Keratinocyte (primary cell): ENCODE measurements at regions not wholly inside any gene's neighbourhood (a gene's known extent, or its start where the extent isn't known, plus 50 kb on each side); places are given as distances from the start of the nearest gene placed in this dataset.

Experiments used
- DNase-seq: peaks from one replicate; pipeline ENCODE4 v3.0.0-alpha.2; 2011; ENCODE audit warnings: low read depth, missing footprints, low spot score
- FAIRE-seq: peaks from 2 replicates; lab custom pipeline; 2011; peaks lifted over from hg19 to GRCh38; lab: Jason Lieb, UNC
- H2AFZ ChIP-seq: 2 replicates; pipeline ENCODE4 v1.6.0; 2012; ENCODE audit warnings: low read length, control low read depth, inconsistent platforms; ENCODE audit not compliant: control insufficient read depth
- H3K27ac ChIP-seq: 2 replicates; pipeline ENCODE4 v1.5.1; 2011; ENCODE audit warnings: low read length; ENCODE audit not compliant: control insufficient read depth, insufficient read depth
- H3K27me3 ChIP-seq: 3 replicates; pipeline ENCODE4 v1.6.0; 2011; ENCODE audit warnings: low read length; ENCODE audit not compliant: control insufficient read depth, insufficient read depth; ENCODE audit errors: extremely low read depth
- H3K36me3 ChIP-seq, 2 experiments: 2 replicates in 1 of 2; 3 replicates in 1 of 2; pipeline ENCODE4 v1.5.1; 2011; ENCODE audit warnings: low read length in 2 of 2, mild to moderate bottlenecking in 1 of 2; ENCODE audit not compliant: control insufficient read depth in 2 of 2, insufficient read depth in 2 of 2; ENCODE audit errors: extremely low read depth in 1 of 2
- H3K4me1 ChIP-seq: 3 replicates; pipeline ENCODE4 v1.5.1; 2011; ENCODE audit warnings: low read length; ENCODE audit not compliant: control insufficient read depth, insufficient read depth; ENCODE audit errors: extremely low read depth
- H3K4me2 ChIP-seq: 3 replicates; pipeline ENCODE4 v1.6.0; 2011; ENCODE audit warnings: low read depth, low read length; ENCODE audit not compliant: control insufficient read depth, insufficient read depth; ENCODE audit errors: extremely low read depth
- H3K4me3 ChIP-seq, 3 experiments: fragments of 200-600 bp in 1 of 3; sonication (generic) in 1 of 3; 2 replicates in 2 of 3; 3 replicates in 1 of 3; pipeline ENCODE4 v1.5.1; 2011 to 2016; ENCODE audit warnings: low read length in 3 of 3, mild to moderate bottlenecking in 3 of 3, control low read depth in 2 of 3, inconsistent platforms in 1 of 3, low read depth in 1 of 3, mixed read lengths in 1 of 3, mixed run types in 1 of 3, moderate library complexity in 1 of 3; ENCODE audit not compliant: control insufficient read depth in 2 of 3, insufficient read depth in 2 of 3; ENCODE audit errors: extremely low read depth in 1 of 3
- H3K79me2 ChIP-seq: 2 replicates; pipeline ENCODE4 v1.6.0; 2012; ENCODE audit warnings: low read length; ENCODE audit not compliant: control insufficient read depth, insufficient read depth
- H3K9ac ChIP-seq: 3 replicates; pipeline ENCODE4 v1.6.0; 2011; ENCODE audit warnings: low read length; ENCODE audit not compliant: control insufficient read depth, insufficient read depth; ENCODE audit errors: extremely low read depth
- H3K9me1 ChIP-seq: 3 replicates; pipeline ENCODE4 v1.6.0; 2011; ENCODE audit warnings: low read length; ENCODE audit not compliant: control insufficient read depth, insufficient read depth; ENCODE audit errors: extremely low read depth
- H3K9me3 ChIP-seq: 2 replicates; pipeline ENCODE4 v1.5.1; 2012; ENCODE audit warnings: low read depth, low read length; ENCODE audit not compliant: control insufficient read depth
- H4K20me1 ChIP-seq: 3 replicates; pipeline ENCODE4 v1.6.0; 2011; ENCODE audit warnings: low read length; ENCODE audit not compliant: control insufficient read depth, insufficient read depth; ENCODE audit errors: extremely low read depth
- EZH2 ChIP-seq: IDR thresholded peaks from one replicate; pipeline ENCODE4 v1.6.1; 2012; ENCODE audit warnings: inconsistent platforms, mild to moderate bottlenecking, low read length, moderate library complexity
- dilution Hi-C: fragments of 300-500 bp; cut with MboI; formaldehyde crosslinking; loops from one replicate; pipeline ENCODE4 v1.7.0; 2020; ENCODE audit warnings: low sequenced_read_pairs; ENCODE audit not compliant: extremely low pct_ligation_motif_present
- TF ChIP-seq, protein P1 (sequence below), 3 experiments: IDR thresholded peaks in 1 of 3; conservative IDR thresholded peaks in 1 of 3; optimal IDR thresholded peaks in 1 of 3; 2 replicates in 2 of 3; 3 replicates in 1 of 3; pipeline versions ENCODE3 to v1.5.1; 2011; ENCODE audit warnings: low read length in 3 of 3, mild to moderate bottlenecking in 3 of 3, moderate library complexity in 2 of 3, control low read depth in 1 of 3, inconsistent platforms in 1 of 3; ENCODE audit not compliant: insufficient read depth in 2 of 3; ENCODE audit errors: extremely low read depth in 1 of 3

DNA sequence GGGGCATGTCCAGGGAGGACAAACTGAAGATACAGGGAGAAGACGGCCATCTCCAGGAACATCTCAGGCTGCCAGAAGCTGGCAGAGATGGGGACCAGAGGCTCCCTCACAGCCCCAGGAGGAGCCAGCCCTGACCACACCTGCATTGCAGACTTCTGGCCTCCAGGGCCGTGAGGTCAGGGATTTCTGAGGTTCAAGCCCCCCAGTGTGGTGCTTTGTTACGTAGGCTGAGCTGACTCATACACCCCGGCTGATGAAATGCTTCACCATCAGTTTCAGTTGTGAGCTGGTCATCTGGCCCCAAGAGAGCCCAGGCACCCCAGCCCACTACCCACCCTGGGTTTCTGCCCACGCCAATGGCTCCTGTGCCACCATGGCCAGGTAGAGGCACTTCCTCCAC, 106.4 kb downstream of the SIK1 start:
- TF ChIP-seq EZH2 = no peak
- TF ChIP-seq, protein P1, sequence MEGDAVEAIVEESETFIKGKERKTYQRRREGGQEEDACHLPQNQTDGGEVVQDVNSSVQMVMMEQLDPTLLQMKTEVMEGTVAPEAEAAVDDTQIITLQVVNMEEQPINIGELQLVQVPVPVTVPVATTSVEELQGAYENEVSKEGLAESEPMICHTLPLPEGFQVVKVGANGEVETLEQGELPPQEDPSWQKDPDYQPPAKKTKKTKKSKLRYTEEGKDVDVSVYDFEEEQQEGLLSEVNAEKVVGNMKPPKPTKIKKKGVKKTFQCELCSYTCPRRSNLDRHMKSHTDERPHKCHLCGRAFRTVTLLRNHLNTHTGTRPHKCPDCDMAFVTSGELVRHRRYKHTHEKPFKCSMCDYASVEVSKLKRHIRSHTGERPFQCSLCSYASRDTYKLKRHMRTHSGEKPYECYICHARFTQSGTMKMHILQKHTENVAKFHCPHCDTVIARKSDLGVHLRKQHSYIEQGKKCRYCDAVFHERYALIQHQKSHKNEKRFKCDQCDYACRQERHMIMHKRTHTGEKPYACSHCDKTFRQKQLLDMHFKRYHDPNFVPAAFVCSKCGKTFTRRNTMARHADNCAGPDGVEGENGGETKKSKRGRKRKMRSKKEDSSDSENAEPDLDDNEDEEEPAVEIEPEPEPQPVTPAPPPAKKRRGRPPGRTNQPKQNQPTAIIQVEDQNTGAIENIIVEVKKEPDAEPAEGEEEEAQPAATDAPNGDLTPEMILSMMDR (optimal IDR thresholded peaks at IDR 0.05 in 1 of 3, IDR thresholded peaks at IDR 0.05 in 1 of 3, conservative IDR thresholded peaks at IDR 0.05 in 1 of 3; ENCODE audit: extremely low read depth in 1 of 3, insufficient read depth in 2 of 3, low read length in 3 of 3) = no peak
- dilution Hi-C loops = no loop called here
- H3K9me1 ChIP-seq = no peaks in the 10 kb centered on the region
- DNase-seq = no peak
- no peaks in the 10 kb centered on the region for H3K36me3 ChIP-seq
- no peaks in the 10 kb centered on the region for H3K27me3 ChIP-seq
- H3K27ac ChIP-seq = no peak overlapping the region
- H3K4me2 ChIP-seq = no peak overlapping the region
- no peak overlapping the region for H2AFZ ChIP-seq
- H3K9ac ChIP-seq = no peak overlapping the region
- H3K4me3 ChIP-seq = no peak overlapping the region
- no peaks in the 10 kb centered on the region for H3K79me2 ChIP-seq
- FAIRE-seq = no peak
- no peaks in the 10 kb centered on the region for H4K20me1 ChIP-seq
- H3K4me1 ChIP-seq = peaks cover 11% of the 10 kb centered on the region
- no peaks in the 10 kb centered on the region for H3K9me3 ChIP-seq

GRCh38 chr21:43318841-43319781, 107.8 kb downstream of the SIK1 start:
- Histone ChIP-seq H2AFZ (no peak overlapping the region), H3K4me3 (no peak overlapping the region), H4K20me1 (no peaks in the 10 kb centered on the region), H3K27ac (no peak overlapping the region), H3K27me3 (no peaks in the 10 kb centered on the region), H3K9me1 (no peaks in the 10 kb centered on the region), H3K9me3 (no peaks in the 10 kb centered on the region), H3K4me2 (no peak overlapping the region), H3K9ac (no peak overlapping the region), H3K36me3 (no peaks in the 10 kb centered on the region), H3K4me1 (peaks cover 11% of the 10 kb centered on the region), H3K79me2 (no peaks in the 10 kb centered on the region)
- DNase-seq (no peak), FAIRE-seq (no peak)
- TF ChIP-seq EZH2 = no peak
- TF ChIP-seq, protein P1 (optimal IDR thresholded peaks at IDR 0.05 in 1 of 3, IDR thresholded peaks at IDR 0.05 in 1 of 3, conservative IDR thresholded peaks at IDR 0.05 in 1 of 3; ENCODE audit: extremely low read depth in 1 of 3, insufficient read depth in 2 of 3, low read length in 3 of 3) = no peak
- dilution Hi-C loops = no loop called here
